ENCODE measurements at regions not wholly inside any gene's neighbourhood (a gene's known extent, or its start where the extent isn't known, plus 50 kb on each side); places are given as distances from the start of the nearest gene placed in this dataset.

- no peak for FAIRE-seq
Measured at GRCh38 chr6:66675906-66676305, 968.9 kb upstream of the EYS start.

DNA sequence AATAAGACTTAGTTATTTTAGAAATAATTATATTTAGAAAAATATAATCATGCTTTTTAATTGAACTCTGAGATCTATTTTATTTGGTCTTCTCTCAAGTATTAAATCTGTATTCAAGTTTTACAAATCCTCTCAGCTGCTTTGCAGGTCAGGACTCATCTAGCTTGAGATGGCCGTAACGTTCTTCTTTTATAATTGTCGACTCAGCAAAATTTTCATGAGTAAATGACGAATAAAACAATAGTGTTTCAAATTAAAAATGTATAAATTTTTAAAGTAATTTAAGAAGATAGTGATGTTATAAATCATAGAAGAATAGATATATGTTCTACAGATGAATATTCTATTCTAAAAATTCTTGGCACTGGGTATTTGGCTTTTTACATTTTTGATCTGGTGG is 957.1 kb upstream of the EYS start:
- peak; percentile 28 for FAIRE-seq

- no peak for FAIRE-seq
Measured at GRCh38 chr6:66662721-66663507, 955.9 kb upstream of the EYS start.

DNA sequence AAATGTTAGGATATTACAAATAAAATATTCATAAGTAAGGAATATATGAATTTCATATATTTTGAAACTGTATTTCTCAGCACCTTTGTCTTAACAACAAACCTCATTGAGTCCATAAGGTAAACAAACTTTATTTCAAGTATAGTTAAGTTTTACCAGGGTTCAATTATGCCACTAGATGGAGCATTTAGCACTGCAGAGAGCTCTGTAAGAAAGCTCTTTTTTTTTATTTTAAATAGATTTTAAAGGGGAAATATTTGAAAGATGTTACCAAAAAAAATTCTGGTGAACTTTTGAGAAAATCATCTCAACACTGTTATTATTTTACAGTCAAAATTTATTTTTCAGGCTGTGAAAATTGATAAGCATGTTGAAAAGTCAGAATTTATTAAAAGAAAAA is 955.2 kb upstream of the EYS start:
- FAIRE-seq, result no peak

- no peak for FAIRE-seq
Measured at GRCh38 chr6:66655420-66655819, 948.4 kb upstream of the EYS start.

DNA sequence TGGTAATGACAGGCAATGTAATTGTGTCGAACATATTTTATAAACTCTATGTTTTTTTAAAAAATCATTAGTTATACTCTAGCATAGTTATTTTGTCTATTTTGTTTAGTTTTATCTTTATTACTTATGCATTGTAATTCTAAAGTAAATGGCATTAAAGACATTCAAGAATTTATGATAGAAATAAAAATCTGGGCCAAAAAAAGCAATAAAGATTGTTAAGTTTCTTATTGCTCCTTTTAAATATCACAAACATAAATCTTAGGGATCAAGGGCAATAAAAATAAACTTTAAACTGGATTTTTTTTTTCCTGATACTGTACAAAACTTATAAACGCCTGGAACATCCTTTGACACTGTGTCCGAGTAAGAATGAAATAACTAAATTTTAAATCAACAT is 931.5 kb upstream of the EYS start:
- FAIRE-seq, result peak; percentile 61

- no peak for FAIRE-seq
Measured at GRCh38 chr6:66638099-66638498, 931.1 kb upstream of the EYS start.

GRCh38 chr6:66628917-66629316 is 921.9 kb upstream of the EYS start:
- FAIRE-seq, result no peak

GRCh38 chr6:66623050-66623449 is 916.0 kb upstream of the EYS start:
- FAIRE-seq, result no peak

DNA sequence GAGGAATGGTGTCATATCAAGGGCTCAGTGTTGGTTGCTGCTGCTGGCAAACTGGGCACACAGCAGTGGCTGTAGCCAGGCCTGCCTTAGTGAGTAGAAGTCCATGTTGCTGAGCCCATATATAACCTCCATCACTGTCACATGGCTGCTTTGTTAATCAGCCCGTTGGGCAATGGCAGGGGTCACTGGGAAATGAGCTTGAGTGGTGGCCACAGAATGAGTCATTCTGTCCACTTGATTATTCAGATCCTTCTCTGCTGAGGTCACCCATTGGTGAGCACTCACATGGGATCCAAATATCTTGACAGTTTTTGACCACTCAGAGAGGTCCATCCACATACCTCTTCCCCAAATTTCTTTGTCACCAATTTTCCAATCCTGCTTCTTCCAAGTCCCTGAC is 898.9 kb upstream of the EYS start:
- no peak for FAIRE-seq

DNA sequence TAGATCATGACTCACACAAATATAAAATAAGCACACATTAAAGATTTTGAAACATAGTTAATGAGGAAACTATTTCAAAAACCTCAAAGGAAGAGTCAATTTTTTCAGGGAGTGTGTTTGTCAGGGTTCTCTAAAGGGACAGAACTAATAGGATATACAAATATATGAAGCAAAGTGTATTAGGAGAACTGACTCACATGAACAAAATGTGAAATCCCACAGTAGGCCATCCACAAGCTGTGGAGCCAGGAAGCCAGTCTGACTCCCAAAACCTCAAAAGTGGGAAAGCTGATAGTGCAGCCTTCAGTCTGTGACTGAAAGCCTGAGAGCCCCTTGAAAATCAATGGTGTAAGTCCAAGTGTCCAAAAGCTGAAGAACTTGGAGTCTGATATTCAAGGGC is 898.0 kb upstream of the EYS start:
- no peak for FAIRE-seq

- FAIRE-seq, result no peak
Measured at GRCh38 chr6:66599541-66599940, 892.5 kb upstream of the EYS start.

GRCh38 chr6:66578362-66578761 is 871.3 kb upstream of the EYS start:
- no peak for FAIRE-seq

- FAIRE-seq, result no peak
Measured at GRCh38 chr6:66568271-66568670, 861.2 kb upstream of the EYS start.

DNA sequence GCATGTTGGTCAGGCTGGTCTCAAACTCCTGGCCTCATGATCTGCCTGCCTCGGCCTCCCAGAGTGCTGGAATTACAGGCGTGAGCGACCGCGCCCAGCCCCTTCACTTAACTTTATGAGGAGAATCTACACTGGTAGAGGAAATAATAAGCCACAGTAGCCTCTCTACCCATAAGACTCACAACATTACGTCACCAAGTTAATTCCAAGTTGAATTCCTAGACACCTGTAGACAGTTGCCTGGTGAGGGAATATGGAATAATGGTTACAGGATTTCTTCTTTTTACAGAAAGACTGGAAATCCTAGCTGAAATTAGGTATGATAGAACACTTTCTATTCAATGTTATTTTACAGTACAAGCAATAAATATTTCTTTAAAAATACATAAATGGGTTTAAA is 854.5 kb upstream of the EYS start:
- FAIRE-seq, result no peak

GRCh38 chr6:66558189-66558588 is 851.2 kb upstream of the EYS start:
- FAIRE-seq, result no peak

- FAIRE-seq, result no peak
Measured at GRCh38 chr6:66556936-66557335, 849.9 kb upstream of the EYS start.

- no peak for FAIRE-seq
Measured at GRCh38 chr6:66555082-66555481, 848.1 kb upstream of the EYS start.

GRCh38 chr6:66553441-66553840 is 846.4 kb upstream of the EYS start:
- FAIRE-seq, result no peak

GRCh38 chr6:66538551-66539135 is 831.6 kb upstream of the EYS start:
- no peak for FAIRE-seq

DNA sequence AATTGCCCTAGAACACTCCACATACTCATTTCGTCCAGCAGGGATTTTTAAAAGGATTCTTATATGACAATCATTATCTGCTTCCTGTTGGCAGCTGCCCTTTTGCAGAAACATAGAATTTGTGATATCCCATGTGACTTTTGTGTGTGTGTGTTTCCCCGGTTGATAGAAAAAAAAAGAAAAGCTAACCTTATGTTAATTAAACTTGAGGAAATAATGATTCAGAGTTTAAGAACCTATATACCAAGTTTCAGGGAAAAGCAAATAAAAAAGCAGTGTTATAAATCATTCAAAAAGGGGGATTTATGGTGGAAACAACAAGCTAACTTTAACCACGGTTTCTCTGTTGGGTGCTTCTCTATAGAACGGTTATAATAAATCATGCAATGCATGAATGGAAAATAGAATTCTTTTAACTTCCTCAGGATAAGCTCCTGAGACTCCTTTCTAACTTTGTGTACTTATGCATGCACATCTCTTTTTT is 826.9 kb upstream of the EYS start:
- FAIRE-seq, result no peak

DNA sequence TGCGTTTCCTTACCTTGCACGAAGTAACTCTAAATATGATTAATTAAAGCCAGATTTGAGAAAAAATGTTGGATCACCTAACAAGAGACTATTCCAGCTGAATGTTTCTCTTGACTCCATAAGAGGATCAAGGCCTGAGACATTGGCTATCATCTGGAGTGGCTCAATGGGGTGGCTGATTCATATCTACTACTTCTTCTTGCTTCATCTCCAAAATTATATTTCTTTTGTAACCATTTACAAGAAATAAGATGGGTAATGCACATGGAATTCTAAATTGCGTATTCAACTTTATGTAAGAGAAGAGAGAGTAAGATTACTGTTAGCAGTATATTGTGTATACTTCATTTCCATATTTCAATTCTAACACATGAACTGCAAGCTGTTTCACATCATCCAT is 819.0 kb upstream of the EYS start:
- no peak for FAIRE-seq

DNA sequence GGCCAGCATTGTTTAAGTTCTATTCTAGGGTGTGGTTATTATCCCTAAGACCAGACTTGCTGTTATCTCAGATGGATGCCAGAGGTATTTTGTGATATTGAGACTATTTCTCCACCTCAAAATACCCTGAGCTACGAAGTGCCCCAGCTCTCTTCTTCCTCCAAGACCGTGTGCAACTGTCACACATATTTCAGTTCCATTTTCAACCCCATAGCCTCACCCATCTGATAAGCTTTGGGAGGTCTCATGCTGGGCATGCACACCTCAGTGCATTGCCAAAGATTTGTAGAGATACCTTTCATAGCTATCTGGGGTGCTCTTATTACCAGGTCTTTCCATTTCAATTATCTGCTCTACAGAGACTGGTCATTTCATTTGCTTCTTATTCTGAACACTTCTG is 815.8 kb upstream of the EYS start:
- FAIRE-seq, result no peak

DNA sequence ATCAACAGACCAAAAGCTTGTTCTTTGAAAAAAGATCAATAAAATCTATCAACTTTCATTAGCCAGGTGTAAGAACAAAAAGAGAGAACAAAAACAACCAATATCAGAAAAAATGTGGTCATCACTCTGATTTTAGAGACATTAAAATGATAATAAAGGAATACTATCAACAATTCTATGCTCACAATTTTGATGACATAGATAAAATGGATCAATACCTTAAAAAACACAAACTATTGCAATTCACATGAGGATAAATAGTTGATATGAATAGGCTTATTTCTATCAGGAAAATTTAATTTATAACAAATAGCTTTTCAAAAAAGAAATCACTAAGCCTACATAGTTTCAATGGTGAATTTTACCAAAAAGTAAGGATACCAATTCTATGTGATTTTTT is 809.4 kb upstream of the EYS start:
- FAIRE-seq, result no peak

DNA sequence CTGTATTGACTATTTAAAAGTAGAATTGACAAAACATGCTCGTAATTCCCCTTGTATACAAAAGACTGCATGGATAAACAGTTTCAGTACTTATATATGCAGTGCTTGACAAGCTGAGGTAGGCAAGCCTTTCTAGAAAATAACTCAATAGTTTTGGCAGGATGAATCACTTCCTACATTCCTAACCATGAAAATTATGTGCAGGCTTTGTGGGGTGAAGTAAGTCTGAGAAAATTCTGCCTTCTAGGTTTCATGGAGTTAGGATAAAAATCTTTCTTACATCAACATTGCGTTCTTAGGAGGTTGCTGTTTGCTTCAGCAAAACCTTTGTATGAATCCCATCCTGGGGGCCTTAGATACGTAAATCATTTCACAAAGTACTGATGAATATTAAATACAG is 801.4 kb upstream of the EYS start:
- FAIRE-seq, result no peak
